Retinal pigment epithelial cell (primary cell): ENCODE measurements at regions not wholly inside any gene's neighbourhood (a gene's known extent, or its start where the extent isn't known, plus 50 kb on each side); places are given as distances from the start of the nearest gene placed in this dataset.

Source experiments
- DNase-seq: peaks from one replicate; pipeline ENCODE4 v3.0.0-alpha.2; 2010; ENCODE audit warnings: low read depth
- H3K4me3 ChIP-seq: 2 replicates; pipeline ENCODE4 v1.5.1; 2011; ENCODE audit warnings: mild to moderate bottlenecking, low read length, control low read depth, moderate library complexity
- CTCF ChIP-seq: conservative IDR thresholded peaks from 2 replicates; pipeline ENCODE4 v1.5.1; 2011; ENCODE audit warnings: low read depth, low read length, control low read depth, inconsistent platforms

DNA sequence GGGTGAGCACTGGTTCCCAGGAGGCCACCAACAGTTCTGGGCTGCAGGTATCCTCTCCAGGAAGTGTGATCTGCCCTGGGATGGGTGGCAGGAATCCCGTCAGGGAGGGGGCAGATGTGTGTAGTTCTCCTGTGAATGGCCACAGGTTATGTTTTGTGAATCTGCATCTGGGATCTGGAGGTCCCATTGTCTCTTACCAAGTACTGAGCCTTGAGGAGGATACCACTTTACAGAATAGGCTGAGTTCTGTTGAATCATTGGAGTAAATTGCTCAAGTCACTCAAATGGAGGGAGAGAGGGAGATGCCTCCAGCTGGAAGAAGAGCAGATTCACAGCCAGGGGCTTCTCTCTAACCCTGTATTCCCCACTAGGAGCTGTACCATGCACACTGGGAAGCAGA lies 168.2 kb downstream of the ANKRD30B start:
- no peak overlapping the region for H3K4me3 ChIP-seq
- DNase-seq, result no peak
- no peak for TF ChIP-seq CTCF

- no peak for DNase-seq
- TF ChIP-seq CTCF, result no peak
- no peak overlapping the region for H3K4me3 ChIP-seq
Observed at GRCh38 chr18:14916851-14917250, 168.9 kb downstream of the ANKRD30B start.

DNA sequence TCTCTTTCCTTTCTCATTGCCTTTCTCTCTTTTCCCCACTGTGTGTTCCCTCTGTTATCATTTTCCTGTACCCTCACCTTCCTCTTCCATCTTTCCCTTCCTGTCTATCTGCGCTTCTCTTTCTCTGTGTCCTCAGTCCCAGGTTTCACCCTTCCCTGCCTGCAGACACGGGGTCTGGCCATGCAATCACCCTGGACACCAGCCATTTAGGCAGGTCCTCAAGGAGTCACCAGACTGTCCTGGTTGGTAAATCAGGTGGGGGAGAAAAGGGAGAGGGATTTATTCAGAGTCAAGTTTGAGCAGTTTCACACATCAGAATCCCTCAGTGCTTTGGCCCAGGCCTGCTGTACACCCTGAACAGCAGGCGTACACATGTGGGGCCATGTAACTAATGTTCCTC lies 169.3 kb downstream of the ANKRD30B start:
- TF ChIP-seq CTCF, result no peak
- no peak overlapping the region for H3K4me3 ChIP-seq
- no peak for DNase-seq

- no peak for DNase-seq
- H3K4me3 ChIP-seq, result no peak overlapping the region
- no peak for TF ChIP-seq CTCF
Observed at GRCh38 chr18:14919666-14920065, 171.7 kb downstream of the ANKRD30B start.

DNA sequence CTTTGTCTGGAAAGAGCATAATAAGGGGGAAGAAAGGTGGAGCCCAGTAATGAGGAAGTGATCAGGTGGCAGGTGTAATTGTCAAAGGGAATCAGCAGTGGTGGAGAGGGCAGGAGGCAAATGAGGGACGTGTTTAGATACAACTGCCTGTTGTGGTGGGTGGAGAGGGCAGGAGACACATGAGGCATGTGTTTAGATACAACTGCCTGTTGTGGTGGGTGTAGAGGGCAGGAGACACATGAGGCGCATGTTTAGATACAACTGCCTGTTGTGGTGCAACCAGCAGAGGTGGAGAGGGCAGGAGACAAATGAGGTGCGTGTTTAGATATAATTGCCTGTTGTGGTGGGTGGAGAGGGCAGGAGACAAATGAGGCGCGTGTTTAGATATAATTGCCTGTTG lies 173.1 kb downstream of the ANKRD30B start:
- TF ChIP-seq CTCF, result no peak
- H3K4me3 ChIP-seq, result no peak overlapping the region
- no peak for DNase-seq

DNA sequence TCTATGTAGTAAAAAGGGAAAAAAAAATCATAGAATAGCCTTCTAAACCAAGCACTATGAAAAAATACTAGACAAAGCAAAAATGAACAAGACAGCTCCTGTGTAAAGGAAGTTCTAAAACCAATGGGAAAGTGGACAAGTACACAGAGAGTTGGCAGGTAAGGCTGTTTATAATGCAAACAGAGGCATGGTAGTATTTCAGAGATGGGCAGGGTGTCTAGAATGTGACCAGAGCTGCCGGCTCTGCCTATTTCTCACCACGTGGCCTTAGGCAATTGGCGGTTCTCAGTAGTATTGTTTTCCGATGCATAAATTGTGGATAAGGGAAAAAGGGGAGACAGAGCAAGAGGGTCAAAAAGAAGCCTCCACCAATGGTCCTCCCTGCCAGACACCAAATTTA lies 173.6 kb downstream of the ANKRD30B start:
- H3K4me3 ChIP-seq, result no peak overlapping the region
- TF ChIP-seq CTCF, result no peak
- DNase-seq, result no peak

DNA sequence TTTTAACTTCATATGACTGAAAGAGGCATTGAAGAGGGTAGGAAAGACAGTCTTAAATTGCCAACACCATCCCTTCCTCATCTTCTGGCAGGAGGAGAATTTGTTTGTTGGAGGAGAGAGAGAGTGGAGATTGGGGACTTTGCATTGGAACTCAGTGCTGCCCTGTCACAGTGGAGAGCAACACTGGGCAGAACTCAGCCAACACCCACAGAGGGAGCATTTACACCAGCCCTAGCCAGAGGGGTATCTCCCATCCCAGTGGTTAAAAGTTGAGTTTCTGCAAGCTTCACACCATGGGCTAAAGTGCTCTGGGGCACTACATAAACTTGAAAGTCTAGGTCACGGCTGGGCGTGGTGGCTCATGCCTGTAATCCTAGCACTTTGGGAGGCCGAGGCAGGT lies 174.1 kb downstream of the ANKRD30B start:
- no peak overlapping the region for H3K4me3 ChIP-seq
- no peak for DNase-seq
- no peak for TF ChIP-seq CTCF
